GM04504 (cell line): ENCODE measurements at regions not wholly inside any gene's neighbourhood (a gene's known extent, or its start where the extent isn't known, plus 50 kb on each side); places are given as distances from the start of the nearest gene placed in this dataset.
"Not testable (repeated sequence)": the region's sequence is repeated elsewhere in the genome, so short reads cannot be mapped to it uniquely, and the experiment has no call there.

ENCODE experiments used
- DNase-seq: peaks from one replicate; pipeline ENCODE4 v3.0.0-alpha.2; 2012; ENCODE audit warnings: low read depth

GRCh38 chr2:47690132-47690531 lies 92.8 kb upstream of the MSH6 start:
- DNase-seq, result no peak

- not testable (repeated sequence) for DNase-seq
These were observed 93.8 kb upstream of the MSH6 start for GRCh38 chr2:47689118-47689517.

- DNase-seq, result no peak
These were observed 94.4 kb upstream of the MSH6 start for GRCh38 chr2:47688561-47688960.

- no peak for DNase-seq
These were observed 95.1 kb upstream of the MSH6 start for GRCh38 chr2:47687856-47688255.

DNA sequence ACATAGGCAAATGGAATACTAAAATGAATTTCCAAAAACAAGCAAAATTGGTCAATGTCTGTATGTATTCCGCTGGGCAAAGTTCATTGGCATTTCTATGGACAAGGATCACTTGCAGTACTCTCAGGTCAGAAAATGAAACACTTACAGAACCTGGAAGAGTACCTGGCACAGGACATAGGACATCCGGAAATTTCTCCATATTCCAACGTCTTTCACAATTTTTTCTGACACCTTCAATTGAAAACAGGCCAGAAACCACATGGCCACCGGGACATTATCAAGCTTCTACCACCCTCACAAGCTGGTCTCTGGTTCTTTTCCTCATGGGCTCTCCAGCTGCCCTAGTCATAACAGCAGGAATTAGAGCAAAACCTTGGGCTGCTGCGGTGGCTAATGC lies 96.9 kb upstream of the MSH6 start:
- no peak for DNase-seq

DNA sequence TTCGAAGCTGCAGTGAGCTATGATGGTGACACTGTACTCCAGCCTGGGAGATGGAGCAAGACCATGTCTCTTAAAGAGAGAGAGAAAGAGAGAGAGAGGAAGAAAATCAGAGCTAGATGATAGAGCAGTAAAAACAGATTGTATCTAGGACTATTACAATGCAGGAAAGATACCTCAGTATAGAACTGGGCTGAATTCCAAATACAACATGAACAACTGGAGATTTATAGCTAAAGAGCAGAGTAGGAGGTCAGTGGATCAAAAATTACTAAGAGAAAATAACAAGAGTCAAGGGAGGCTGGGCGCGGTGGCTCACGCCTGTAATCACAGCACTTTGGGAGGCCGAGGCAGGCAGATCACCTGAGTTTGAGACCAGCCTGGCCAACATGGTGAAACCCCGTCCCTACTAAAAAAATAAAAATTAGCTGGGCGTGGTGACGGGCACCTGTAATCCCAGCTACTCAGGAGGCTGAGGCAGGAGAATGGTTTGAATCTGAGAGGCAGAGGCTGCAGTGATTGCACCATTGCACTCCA lies 100.7 kb upstream of the MSH6 start:
- no peak for DNase-seq

DNA sequence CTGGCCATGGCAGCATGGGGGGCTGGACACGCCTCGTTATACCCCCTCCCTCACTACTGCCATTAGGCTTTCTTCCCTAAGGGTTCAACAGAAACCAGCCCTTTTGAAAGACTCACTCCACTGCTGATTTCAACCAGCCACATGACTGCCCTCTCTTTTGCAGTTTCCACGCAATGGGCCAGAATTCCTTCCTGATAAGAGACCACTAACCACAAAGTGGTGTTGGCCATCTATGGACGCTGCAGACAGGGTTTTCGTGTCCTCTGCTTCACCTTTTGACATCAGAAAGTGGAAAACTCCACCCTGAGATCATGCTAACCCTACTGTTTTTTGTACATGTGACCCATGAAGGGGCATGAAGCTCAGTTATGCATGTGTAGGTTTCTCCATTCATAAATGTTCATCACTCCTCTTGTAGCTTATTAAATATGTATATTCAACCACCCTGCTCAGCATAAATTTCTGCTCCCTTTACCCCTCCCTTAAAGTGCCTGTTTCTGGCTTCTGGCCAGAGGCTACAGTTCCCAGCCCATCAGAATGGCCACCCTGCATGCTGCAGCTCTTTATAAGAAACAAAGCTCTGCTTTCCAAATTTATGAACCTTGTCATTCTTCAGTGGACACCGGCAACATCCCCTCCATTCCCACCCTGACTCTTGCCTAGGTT lies 105.6 kb upstream of the KCNK12 start:
- no peak for DNase-seq

DNA sequence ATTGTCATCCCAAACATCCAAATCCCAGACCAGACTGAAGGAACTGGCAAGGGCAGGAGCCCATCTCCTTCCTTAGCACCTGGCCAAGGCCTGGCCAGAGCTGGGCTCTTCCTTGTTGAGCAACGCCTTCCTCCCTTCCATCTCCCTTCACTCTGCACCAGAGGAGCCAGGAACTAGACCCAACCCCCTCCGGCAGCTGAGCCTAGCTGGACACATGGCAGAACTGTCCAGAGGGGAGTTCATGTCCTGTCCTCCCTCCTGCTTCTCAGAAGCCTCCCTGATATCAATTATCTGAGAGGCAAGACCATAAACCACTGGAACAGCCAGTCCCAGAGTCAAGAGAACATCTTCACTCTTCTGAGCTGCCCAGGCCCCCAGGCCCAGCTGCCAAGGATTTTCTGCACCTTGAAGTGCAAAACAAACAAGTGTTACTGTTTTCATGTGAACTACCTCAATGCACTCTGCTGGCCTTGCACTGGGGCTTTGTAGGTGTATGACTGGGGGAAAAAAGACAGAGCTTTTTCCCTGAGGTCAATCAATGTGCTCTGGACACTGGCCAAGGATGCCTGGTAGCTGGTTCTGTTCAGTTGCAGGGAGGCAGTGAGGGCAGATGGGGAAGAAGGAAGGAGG lies 104.5 kb upstream of the KCNK12 start:
- DNase-seq, result no peak

DNA sequence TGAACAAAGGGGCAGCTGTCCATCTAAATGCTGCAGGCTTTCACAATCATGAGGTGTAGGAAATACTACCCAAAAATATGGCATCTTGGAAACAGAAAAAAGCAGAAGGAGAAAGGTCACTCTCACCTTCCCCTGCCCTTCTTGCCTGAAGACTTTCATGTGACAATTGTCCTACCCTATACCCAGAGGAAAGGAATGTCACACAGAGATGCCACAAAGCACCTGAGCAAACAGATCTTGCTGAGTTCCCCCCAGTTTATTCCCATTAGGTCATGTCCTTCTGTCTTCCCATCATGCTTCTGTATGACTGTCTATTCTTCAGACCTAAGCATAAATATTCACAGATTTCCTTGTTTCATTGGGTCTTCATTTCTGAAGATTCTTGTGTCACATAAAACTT lies 95.5 kb upstream of the KCNK12 start:
- DNase-seq, result no peak

DNA sequence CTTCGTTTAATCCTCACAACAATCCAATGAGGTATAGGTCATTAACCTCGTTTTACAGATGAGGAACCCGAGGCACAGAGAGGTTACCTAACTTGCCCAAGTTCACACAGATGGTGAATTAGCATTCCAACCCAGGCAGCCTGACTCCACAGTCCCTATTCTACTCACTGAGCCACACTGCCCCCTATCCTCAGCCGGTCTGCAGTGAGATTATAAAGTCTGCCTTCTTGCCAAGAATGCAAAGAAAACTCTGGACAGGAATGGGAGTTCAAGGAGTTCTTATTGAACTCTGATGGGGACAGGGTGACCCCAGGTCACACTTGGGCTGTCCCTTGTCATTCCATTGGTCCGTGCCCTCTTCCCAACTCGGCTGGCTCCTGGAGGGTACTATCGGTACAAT lies 94.0 kb upstream of the KCNK12 start:
- no peak for DNase-seq

- no peak for DNase-seq
These were observed 91.8 kb upstream of the KCNK12 start for GRCh38 chr2:47662552-47662951.

DNA sequence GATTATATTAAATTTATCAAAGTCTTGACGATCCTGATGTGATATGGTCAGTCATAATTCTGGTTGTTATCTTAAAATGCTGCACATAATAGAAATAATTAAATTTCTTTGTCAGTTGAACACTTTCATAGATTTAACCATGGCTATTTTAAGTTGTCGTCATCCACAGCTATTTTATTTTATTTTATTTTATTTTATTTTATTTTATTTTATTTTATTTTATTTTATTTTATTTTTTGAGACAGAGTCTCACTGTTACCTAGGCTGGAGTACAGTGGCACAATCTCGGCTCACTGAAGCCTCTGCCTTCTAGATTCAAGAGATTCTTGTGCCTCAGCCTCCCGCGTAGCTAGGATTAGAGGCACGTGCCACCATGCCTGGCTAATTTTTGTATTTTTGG lies 90.5 kb upstream of the KCNK12 start:
- DNase-seq, result no peak

DNA sequence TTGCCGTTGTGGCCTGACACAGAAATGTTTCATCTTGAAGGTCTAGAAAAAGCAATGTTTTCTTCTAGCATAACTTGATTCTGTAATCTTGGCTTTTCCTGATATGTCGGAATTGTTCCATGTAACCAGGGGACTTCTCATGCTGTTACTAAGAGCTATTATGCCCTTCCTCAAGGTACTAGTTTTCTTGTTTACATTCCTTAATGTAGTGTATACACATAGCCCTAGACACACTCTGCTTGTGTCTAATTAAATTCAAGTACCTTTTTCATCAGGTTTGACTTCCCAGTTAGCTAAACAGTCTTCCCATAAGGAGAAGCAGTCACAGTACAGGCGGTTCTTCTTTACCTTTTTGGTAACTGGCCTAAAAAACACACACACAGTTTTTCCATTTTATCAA lies 89.4 kb upstream of the KCNK12 start:
- DNase-seq, result no peak

DNA sequence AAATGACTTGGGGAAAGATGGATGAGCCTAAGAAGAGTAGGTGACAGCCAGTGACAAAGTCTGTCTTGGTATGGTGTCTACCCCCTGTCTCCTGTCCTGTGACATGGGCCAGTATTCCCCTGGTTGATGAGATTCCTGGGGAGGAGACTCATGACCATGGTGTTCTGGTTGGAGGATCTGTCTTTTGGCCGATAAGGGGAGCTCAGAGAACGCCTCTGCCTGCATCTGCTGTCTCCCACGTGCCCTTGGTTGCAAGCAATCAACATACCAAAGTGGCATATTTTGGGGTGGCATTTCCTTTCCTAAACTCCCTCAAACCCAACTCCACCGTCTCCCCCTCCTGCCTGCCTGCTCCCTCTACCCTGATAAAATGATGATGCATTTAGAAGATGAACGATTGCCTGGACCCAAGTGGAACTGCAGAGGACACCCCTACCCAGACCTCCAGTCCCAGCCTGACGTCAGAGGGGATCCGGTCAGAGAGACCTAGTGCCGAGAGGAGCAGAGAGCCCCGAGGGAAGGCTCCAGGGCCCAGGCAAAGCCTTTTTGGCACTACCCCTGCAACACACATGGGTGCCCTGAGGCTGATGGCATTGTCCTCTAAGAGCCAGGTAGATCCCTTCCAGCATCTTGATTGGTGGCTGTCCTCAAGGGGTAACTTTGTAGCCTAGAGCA lies 88.0 kb upstream of the KCNK12 start:
- no peak for DNase-seq

DNA sequence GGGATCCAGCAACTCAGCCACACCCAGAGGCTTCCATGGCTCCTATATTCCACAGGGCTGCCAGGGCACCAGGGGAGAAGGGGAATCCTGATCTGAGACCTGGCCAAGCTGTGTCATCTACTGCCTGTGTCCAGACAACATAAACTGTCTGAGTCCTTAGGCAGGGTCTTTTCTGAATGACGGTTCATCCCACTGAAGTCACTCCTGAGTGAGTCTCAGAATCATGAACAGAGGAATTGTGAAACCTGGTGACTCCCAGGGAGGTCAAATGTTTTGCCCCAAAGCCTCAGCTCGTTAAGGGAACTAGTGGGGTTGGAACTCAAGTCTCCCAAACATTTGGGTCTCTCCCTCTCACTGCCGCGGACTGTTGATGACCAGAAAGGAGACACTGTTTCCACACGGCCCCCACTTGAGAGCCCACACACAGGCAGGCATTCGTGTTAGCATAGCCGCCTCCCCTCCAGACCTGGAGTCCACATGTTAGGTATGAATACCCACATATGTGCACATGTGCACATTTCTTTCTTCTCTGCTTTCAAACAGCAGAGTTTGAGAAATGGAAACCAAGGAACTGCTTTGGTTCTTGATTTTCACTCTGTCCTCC lies 87.2 kb upstream of the KCNK12 start:
- DNase-seq, result no peak

- no peak for DNase-seq
These were observed 86.2 kb upstream of the KCNK12 start for GRCh38 chr2:47656715-47657600.

DNA sequence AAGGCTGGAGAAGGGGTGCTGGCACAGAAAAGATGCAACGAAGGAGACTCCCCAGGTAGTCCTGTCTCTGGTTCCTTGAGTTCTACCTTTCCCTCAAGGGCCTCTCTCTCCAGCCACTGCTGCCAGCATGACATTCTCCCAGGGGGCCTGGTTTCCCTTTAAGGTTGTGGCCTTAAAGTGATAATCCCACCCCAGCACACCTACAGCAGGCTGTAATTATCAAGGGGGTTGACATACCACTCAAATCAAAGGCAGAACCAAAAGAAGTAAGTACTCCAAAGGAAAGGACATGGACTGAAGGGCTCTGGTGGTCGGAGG lies 84.7 kb upstream of the KCNK12 start:
- no peak for DNase-seq

- no peak for DNase-seq
These were observed 84.2 kb upstream of the KCNK12 start for GRCh38 chr2:47654790-47655562.

DNA sequence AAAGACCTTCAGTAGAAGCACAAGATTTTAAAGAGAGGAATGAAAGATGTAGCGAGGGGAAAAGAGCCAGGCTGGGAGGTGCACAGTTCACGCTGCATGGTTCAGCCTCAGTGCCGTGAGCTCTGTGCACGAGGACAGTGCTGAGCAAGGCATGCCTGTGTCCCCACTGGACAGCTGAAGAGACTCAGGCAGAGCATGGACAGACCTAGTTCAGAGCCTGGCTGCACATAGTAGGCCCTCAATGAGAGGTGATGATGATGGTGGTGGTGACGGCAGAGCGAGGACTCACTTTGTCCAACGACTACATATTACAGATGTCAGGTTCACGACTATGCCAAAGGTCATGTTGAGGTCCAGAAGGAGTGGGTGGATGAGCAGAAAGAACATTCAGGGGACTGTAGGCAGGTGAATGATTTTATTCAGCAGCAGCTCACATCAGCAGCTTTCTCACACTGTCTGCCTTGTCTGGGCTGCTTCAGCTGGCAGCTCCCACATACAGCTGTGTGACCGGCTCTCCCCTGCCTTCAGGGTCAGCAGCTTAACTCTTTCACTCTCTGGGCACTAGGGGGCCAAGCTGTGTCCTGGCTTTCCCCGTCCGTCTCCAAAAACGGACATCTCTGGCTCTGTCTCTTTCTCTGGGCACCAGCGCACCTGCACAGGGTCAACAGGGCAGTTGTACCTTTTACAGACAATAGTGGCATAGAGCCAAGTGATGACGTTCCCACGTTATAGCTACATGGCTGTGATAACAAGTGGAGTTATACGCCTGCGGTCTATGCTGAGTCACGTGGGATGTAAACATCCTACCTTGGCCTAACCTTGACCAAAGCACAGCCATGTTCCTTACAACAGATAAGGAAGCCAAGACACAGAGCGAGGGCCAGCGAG lies 83.4 kb upstream of the KCNK12 start:
- no peak for DNase-seq

- no peak for DNase-seq
These were observed 82.3 kb upstream of the KCNK12 start for GRCh38 chr2:47653036-47653435.
